ENCODE measurements at regions not wholly inside any gene's neighbourhood (a gene's known extent, or its start where the extent isn't known, plus 50 kb on each side); places are given as distances from the start of the nearest gene placed in this dataset.

- 68 to 78% methylated on average over 9 to 10 of the region's 10 CpGs for WGBS, 2 donors
- Histone ChIP-seq H3K27me3 (peaks cover 0 to 9% (median 0%) of the 10 kb centered on the region in 4 donors), H3K27ac (no peak overlapping the region), H3K36me3 (no peaks in the 10 kb centered on the region), H3K4me3 (no peak overlapping the region), H3K9me3 (no peaks in the 10 kb centered on the region), H3K4me1 (peaks cover 0 to 5% (median 3%) of the 10 kb centered on the region in 3 donors)
- no peak for DNase-seq
- intact Hi-C loops (cut with DNase I): no loop called here
- no peak for TF ChIP-seq CTCF (IDR thresholded peaks at IDR 0.05)
- TF ChIP-seq POLR2A (IDR thresholded peaks at IDR 0.05): no peak
Measured at GRCh38 chr2:8416849-8417832, 264.7 kb upstream of the ID2 start.

- intact Hi-C loops (cut with DNase I): no loop called here
- no peak for DNase-seq
- H3K4me1 ChIP-seq: no peaks in the 10 kb centered on the region
- H3K36me3 ChIP-seq: no peaks in the 10 kb centered on the region
- TF ChIP-seq POLR2A (IDR thresholded peaks at IDR 0.05) (no peak), CTCF (IDR thresholded peaks at IDR 0.05) (no peak)
- H3K27me3 ChIP-seq: peaks cover 0 to 11% (median 0%) of the 10 kb centered on the region in 4 donors
- no peaks in the 10 kb centered on the region for H3K9me3 ChIP-seq
- WGBS, 2 donors: 90 to 92% methylated on average over 3 of the region's 3 CpGs
- H3K4me3 ChIP-seq: no peak overlapping the region
- H3K27ac ChIP-seq: no peak overlapping the region
Measured at GRCh38 chr2:8418721-8419120, 263.1 kb upstream of the ID2 start.

- no peak overlapping the region for H3K4me3 ChIP-seq
- 81 to 93% methylated on average over 6 to 10 of the region's 11 CpGs for WGBS, 2 donors
- no peaks in the 10 kb centered on the region for H3K4me1 ChIP-seq
- H3K27ac ChIP-seq: no peak overlapping the region
- TF ChIP-seq POLR2A (IDR thresholded peaks at IDR 0.05): no peak
- no peak for TF ChIP-seq CTCF (IDR thresholded peaks at IDR 0.05)
- H3K36me3 ChIP-seq: no peaks in the 10 kb centered on the region
- DNase-seq: no peak
- peaks cover 0 to 12% (median 0%) of the 10 kb centered on the region in 4 donors for H3K27me3 ChIP-seq
- intact Hi-C loops (cut with DNase I): no loop called here
- no peaks in the 10 kb centered on the region for H3K9me3 ChIP-seq
Measured at GRCh38 chr2:8421658-8422449, 260.0 kb upstream of the ID2 start.

GRCh38 chr2:8422450-8422800 is 259.4 kb upstream of the ID2 start:
- H3K4me3 ChIP-seq: no peak overlapping the region
- 63 to 74% methylated on average over 4 of the region's 4 CpGs for WGBS, 2 donors
- no peaks in the 10 kb centered on the region for H3K36me3 ChIP-seq
- no peak overlapping the region for H3K27ac ChIP-seq
- no peaks in the 10 kb centered on the region for H3K9me3 ChIP-seq
- TF ChIP-seq CTCF (IDR thresholded peaks at IDR 0.05): no peak
- H3K27me3 ChIP-seq: peaks cover 0 to 12% (median 0%) of the 10 kb centered on the region in 4 donors
- no peak for DNase-seq
- intact Hi-C loops (cut with DNase I): no loop called here
- H3K4me1 ChIP-seq: no peaks in the 10 kb centered on the region
